Bronchial epithelial cell (primary cell): ENCODE measurements at regions not wholly inside any gene's neighbourhood (a gene's known extent, or its start where the extent isn't known, plus 50 kb on each side); places are given as distances from the start of the nearest gene placed in this dataset.
A peak's percentile ranks its signal among the peaks of the same experiment; 100 is the strongest.

Experiments
- DNase-seq: peaks from one replicate; pipeline ENCODE4 v3.0.0-alpha.2; 2010; ENCODE audit warnings: low read depth
- FAIRE-seq: peaks from 2 replicates; lab custom pipeline; 2011; peaks lifted over from hg19 to GRCh38; lab: Jason Lieb, UNC
- H3K27me3 ChIP-seq: 2 replicates; pipeline ENCODE4 v1.5.1; 2011; ENCODE audit warnings: low read length; ENCODE audit not compliant: control insufficient read depth, insufficient read depth
- H3K36me3 ChIP-seq: 2 replicates; pipeline ENCODE4 v1.5.1; 2011; ENCODE audit warnings: low read length; ENCODE audit not compliant: control insufficient read depth, insufficient read depth
- H3K4me3 ChIP-seq: 2 replicates; pipeline ENCODE4 v1.5.1; 2011; ENCODE audit warnings: mild to moderate bottlenecking, low read depth, low read length, control low read depth
- TF ChIP-seq, protein P1 (sequence below): IDR thresholded peaks from 2 replicates; pipeline ENCODE4 v1.5.1; 2011; ENCODE audit warnings: mild to moderate bottlenecking, moderate library complexity, low read length, control low read depth, inconsistent platforms; ENCODE audit not compliant: insufficient read depth, severe bottlenecking

DNA sequence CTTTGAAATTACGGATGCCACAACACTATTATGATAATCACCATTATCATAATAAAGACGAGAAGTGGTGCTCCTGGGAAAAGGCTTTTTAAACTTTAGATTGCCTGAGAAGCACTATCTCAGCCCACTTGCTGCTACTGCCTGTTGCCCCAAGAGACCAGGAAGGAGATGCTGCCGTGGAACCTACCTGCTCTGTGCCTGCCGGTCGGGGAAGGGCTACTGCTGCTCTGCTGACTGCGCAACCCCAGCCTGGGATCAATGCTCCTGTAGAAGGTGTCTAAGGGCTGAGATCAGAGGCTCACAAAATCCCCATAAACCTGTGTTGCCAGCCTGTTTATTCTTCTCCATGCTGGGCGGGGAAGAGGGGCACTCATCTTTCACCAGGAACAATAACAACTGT lies 145.3 kb upstream of the VCX3B start:
- FAIRE-seq (no peak), DNase-seq (no peak)
- H3K4me3 ChIP-seq = no peak overlapping the region
- no peaks in the 10 kb centered on the region for H3K27me3 ChIP-seq
- no peaks in the 10 kb centered on the region for H3K36me3 ChIP-seq
- TF ChIP-seq, protein P1, sequence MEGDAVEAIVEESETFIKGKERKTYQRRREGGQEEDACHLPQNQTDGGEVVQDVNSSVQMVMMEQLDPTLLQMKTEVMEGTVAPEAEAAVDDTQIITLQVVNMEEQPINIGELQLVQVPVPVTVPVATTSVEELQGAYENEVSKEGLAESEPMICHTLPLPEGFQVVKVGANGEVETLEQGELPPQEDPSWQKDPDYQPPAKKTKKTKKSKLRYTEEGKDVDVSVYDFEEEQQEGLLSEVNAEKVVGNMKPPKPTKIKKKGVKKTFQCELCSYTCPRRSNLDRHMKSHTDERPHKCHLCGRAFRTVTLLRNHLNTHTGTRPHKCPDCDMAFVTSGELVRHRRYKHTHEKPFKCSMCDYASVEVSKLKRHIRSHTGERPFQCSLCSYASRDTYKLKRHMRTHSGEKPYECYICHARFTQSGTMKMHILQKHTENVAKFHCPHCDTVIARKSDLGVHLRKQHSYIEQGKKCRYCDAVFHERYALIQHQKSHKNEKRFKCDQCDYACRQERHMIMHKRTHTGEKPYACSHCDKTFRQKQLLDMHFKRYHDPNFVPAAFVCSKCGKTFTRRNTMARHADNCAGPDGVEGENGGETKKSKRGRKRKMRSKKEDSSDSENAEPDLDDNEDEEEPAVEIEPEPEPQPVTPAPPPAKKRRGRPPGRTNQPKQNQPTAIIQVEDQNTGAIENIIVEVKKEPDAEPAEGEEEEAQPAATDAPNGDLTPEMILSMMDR = no peak

DNA sequence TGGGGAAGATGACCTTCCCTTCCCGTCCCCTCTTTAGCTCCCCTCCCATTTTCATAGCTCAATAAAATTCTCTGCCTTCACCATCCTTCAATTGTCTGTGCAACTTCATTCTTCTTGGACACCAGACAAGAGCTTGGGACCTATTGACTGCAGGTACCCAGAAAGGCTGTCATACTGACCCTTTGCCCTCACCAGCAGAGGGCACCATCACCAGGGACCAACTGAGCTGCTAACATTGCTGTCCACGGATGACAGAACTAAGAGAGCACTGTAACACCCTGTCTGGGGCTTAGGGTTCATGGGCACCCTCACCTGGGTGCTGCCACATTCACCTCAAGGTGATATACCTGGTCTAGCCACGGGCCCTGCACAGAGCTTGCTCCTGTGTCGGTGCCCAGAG lies 141.3 kb upstream of the VCX3B start:
- Histone ChIP-seq H3K36me3 (no peaks in the 10 kb centered on the region), H3K4me3 (no peak overlapping the region), H3K27me3 (no peaks in the 10 kb centered on the region)
- FAIRE-seq (peak; percentile 7), DNase-seq (no peak)
- TF ChIP-seq, protein P1 = peak; percentile 53

DNA sequence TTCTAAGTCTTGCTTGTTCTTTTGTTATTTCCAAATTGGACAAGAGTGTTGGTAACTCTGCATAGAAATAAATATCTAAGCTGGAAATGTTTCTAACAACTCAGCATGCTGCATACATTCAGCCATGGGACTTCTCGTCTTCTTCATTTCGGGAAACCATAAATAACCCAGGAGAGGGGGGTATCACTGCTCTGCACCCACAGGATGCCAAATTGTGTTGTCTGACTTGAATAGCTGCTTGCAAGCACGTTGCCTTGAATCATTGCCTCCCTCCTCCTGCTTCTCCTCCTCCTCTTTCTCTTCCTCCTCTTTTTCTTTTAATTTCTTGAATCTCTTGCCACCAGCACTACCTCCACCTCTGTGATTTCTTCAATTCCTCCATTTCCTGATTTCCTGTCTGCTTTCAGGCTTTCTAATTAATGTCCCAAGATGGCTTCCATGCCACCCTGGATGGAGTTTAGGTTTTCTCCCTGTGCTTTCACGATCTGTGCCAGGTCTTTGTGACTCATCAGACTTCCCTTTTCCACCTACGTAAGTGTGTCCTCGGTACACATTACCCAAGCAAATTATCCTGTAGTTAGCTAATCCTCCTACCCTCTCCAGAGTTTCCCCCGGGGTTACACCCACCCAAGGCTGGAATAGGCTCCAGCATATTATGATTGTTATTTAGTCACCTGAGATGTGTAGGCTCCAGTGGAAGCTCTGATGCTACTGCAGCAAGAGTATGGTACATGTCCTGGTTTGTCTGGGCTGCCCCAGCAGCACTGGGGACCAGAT lies 122.6 kb upstream of the VCX3B start:
- no peaks in the 10 kb centered on the region for H3K36me3 ChIP-seq
- H3K27me3 ChIP-seq = no peaks in the 10 kb centered on the region
- DNase-seq (peak; percentile 93), FAIRE-seq (no peak)
- no peak overlapping the region for H3K4me3 ChIP-seq
- TF ChIP-seq, protein P1 = no peak

DNA sequence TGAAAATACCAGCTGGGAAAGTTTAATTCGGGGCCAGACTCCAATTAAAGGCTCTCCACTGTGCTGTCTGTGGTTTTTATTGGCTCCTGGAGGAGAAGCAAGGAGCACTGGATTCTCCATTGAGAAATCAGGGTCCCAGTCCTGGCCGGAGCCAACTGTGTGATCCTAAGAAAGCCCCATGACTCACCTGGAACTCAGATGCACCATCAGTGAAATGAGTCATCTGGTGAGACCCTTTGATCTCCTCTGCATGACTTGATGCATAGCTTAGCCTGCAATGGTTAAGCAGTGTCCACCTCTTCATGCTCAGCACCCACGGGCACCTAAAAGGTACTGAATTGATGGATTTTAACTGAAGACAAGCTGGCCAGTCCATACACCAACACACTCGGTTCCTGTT lies 119.2 kb upstream of the VCX3B start:
- peak; percentile 84 for DNase-seq
- FAIRE-seq = no peak

DNA sequence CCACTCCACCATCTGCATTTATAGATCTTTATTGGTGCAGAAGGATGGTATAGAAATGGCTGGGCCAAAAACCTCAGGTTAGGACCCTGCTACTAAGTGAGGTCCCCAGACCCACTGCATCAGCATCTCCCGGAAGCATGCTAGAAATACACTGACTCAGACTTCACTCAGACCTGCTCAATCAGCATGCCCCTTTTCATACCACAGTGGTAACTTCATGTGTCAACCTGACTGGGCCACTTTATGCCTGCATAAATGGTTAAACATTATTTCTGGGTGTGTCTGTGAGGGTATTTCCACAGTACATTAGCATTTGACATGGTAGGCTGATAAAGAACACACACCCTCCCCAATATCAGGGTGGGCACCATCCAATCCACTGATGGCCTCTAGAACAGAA lies 118.6 kb upstream of the VCX3B start:
- H3K36me3 ChIP-seq = no peaks in the 10 kb centered on the region
- FAIRE-seq (no peak), DNase-seq (peak; percentile 67)
- no peak overlapping the region for H3K4me3 ChIP-seq
- TF ChIP-seq, protein P1 = no peak
- H3K27me3 ChIP-seq = no peaks in the 10 kb centered on the region

More for the DNA sequence above, 119.2 kb upstream of the VCX3B start:
- no peak overlapping the region for H3K4me3 ChIP-seq
- no peaks in the 10 kb centered on the region for H3K36me3 ChIP-seq
- no peaks in the 10 kb centered on the region for H3K27me3 ChIP-seq
- TF ChIP-seq, protein P1 = no peak
